ENCODE measurements at regions not wholly inside any gene's neighbourhood (a gene's known extent, or its start where the extent isn't known, plus 50 kb on each side); places are given as distances from the start of the nearest gene placed in this dataset.

DNA sequence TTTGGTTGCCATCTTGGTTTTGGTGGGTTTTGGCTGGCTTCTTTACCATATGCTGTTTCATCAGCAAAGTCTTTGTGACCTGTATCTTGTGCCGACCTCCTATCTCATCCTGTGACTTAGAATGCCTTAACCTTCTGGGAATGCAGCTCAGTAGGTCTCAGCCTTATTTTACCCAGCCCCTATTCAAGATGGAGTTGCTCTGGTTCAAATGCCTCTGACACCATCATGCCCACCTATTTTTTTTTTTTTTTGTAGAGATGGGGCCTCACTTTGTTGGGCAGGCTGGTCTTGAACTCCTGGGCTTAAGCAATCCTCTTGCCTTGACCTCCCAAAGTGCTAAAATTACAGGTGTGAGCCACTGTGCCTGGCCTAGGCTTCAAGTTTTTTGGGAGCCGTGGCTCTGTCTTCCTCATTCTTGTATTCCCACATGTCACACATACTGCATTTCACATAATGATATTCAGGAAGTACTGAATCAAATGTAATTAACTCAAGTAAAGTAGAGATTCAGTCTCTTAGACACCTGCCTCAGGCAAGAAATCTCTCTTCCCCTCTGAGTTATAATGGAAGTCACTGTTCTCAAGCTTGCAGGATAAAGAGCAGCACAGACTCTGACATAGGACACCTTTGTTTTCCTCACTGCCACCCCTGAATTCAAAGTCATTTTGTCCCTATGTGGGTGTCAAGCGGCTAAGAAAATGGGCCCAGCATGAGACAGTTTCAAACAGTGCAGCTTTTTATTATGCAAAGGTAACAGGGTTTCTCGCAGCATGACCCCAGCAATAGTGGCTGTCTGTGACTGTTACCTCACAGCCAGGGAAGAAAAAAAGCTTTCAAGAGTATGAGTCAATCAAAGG lies 159.0 kb downstream of the PTPN11 start:
- H3K4me3 ChIP-seq (ENCODE audit: low read length in 3 of 3) = no peak overlapping the region
- no peak overlapping the region for H3K27ac ChIP-seq (ENCODE audit: low read depth in 2 of 2, low read length in 2 of 2)
- peaks cover 2% of the 10 kb centered on the region for H3K27me3 ChIP-seq (ENCODE audit: control insufficient read depth, insufficient read depth, low read length)
- intact Hi-C loops (cut with DNase I) = no loop called here
- TF ChIP-seq, protein P1, sequence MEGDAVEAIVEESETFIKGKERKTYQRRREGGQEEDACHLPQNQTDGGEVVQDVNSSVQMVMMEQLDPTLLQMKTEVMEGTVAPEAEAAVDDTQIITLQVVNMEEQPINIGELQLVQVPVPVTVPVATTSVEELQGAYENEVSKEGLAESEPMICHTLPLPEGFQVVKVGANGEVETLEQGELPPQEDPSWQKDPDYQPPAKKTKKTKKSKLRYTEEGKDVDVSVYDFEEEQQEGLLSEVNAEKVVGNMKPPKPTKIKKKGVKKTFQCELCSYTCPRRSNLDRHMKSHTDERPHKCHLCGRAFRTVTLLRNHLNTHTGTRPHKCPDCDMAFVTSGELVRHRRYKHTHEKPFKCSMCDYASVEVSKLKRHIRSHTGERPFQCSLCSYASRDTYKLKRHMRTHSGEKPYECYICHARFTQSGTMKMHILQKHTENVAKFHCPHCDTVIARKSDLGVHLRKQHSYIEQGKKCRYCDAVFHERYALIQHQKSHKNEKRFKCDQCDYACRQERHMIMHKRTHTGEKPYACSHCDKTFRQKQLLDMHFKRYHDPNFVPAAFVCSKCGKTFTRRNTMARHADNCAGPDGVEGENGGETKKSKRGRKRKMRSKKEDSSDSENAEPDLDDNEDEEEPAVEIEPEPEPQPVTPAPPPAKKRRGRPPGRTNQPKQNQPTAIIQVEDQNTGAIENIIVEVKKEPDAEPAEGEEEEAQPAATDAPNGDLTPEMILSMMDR (IDR thresholded peaks at IDR 0.05; ENCODE audit: borderline replicate concordance, extremely low read depth, insufficient read depth) = no peak
- H3K9ac ChIP-seq (ENCODE audit: low read length in 3 of 3) = no peak overlapping the region
- DNase-seq = no peak
- no peaks in the 10 kb centered on the region for H3K9me3 ChIP-seq (ENCODE audit: control insufficient read depth in 2 of 3, insufficient read depth in 1 of 3, low read length in 3 of 3)
- FAIRE-seq = no peak
- H3K4me1 ChIP-seq (ENCODE audit: control insufficient read depth in 2 of 3, insufficient read depth in 2 of 3, low read depth in 1 of 3, low read length in 3 of 3) = no peaks in the 10 kb centered on the region
- no peaks in the 10 kb centered on the region for H3K36me3 ChIP-seq (ENCODE audit: control insufficient read depth in 2 of 3, insufficient read depth in 3 of 3, low read length in 3 of 3)

DNA sequence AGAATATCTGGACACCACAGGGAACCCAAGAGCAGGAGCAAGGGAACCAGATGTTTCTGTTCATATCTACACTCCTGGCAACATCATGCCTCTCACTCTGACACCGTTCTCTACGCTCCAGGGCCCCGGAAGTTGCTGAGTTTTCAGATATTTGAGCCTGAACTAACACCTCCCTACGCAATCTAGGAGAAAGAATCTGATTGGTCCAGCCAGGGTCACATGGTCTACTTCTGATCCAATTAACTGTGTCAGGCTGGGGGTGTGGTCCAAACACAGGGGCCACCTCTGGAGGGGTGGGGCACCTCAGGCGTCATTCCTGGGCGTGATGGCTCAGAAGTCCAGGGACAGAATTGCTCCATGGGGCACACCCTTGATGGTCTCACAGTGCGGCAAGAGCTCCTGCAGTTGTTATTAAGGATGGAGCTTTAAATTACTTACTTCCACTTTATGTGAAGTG lies 165.5 kb downstream of the PTPN11 start:
- FAIRE-seq (no peak), DNase-seq (peak in 1 of 5 donors; percentile 7)
- H3K27me3 ChIP-seq (ENCODE audit: control insufficient read depth, insufficient read depth, low read length) = no peaks in the 10 kb centered on the region
- intact Hi-C loops (cut with DNase I) = no loop called here
- TF ChIP-seq, protein P1 (IDR thresholded peaks at IDR 0.05; ENCODE audit: borderline replicate concordance, extremely low read depth, insufficient read depth) = no peak
- no peak overlapping the region for H3K9ac ChIP-seq (ENCODE audit: low read length in 3 of 3)
- no peak overlapping the region for H3K27ac ChIP-seq (ENCODE audit: low read depth in 2 of 2, low read length in 2 of 2)
- peaks cover 0 to 3% (median 0%) of the 10 kb centered on the region in 3 donors for H3K9me3 ChIP-seq (ENCODE audit: control insufficient read depth in 2 of 3, insufficient read depth in 1 of 3, low read length in 3 of 3)
- H3K4me1 ChIP-seq (ENCODE audit: control insufficient read depth in 2 of 3, insufficient read depth in 2 of 3, low read depth in 1 of 3, low read length in 3 of 3) = no peaks in the 10 kb centered on the region
- no peak overlapping the region for H3K4me3 ChIP-seq (ENCODE audit: low read length in 3 of 3)
- H3K36me3 ChIP-seq (ENCODE audit: control insufficient read depth in 2 of 3, insufficient read depth in 3 of 3, low read length in 3 of 3) = no peaks in the 10 kb centered on the region

DNA sequence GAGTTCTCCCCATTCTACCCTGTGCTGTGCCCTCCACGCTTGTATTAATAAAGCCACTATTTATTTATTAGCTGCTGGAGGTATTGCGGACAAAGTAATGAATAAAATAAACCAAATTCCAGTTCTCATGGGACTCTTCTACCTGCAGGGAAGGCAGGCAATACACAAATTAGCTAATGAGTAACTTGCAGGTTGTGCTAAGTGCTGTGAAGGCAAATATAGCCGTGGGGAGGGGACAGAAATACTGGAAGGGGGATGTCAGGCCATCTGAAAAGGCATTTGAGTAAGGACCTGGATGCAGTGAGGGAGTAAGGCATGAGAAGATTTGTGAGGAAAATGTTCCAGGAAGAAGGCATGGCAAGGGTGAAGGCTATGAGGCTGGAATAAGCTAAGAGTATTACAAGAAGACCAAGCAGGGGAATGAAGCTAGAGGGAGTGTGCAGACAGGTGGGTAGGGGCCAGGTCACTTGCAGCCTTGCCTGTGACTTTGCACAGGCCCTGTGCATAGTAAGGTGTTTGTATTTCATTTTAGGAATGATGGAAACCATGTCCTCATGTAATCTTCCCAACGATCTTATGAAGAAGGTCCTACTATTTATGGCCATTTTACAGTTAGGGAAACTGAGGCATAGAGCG lies 167.5 kb downstream of the PTPN11 start:
- no peak for FAIRE-seq
- Histone ChIP-seq H3K36me3 (ENCODE audit: control insufficient read depth in 2 of 3, insufficient read depth in 3 of 3, low read length in 3 of 3) (no peaks in the 10 kb centered on the region), H3K4me3 (ENCODE audit: low read length in 3 of 3) (no peak overlapping the region), H3K9me3 (ENCODE audit: control insufficient read depth in 2 of 3, insufficient read depth in 1 of 3, low read length in 3 of 3) (peaks cover 0 to 3% (median 0%) of the 10 kb centered on the region in 3 donors), H3K4me1 (ENCODE audit: control insufficient read depth in 2 of 3, insufficient read depth in 2 of 3, low read depth in 1 of 3, low read length in 3 of 3) (no peaks in the 10 kb centered on the region), H3K27me3 (ENCODE audit: control insufficient read depth, insufficient read depth, low read length) (no peaks in the 10 kb centered on the region), H3K27ac (ENCODE audit: low read depth in 2 of 2, low read length in 2 of 2) (no peak overlapping the region), H3K9ac (ENCODE audit: low read length in 3 of 3) (no peak overlapping the region)
- DNase-seq = no peak
- TF ChIP-seq, protein P1 (IDR thresholded peaks at IDR 0.05; ENCODE audit: borderline replicate concordance, extremely low read depth, insufficient read depth) = no peak
- intact Hi-C loops (cut with DNase I) = no loop called here
